ENCODE measurements at regions not wholly inside any gene's neighbourhood (a gene's known extent, or its start where the extent isn't known, plus 50 kb on each side); places are given as distances from the start of the nearest gene placed in this dataset.

- TF ChIP-seq CTCF (IDR thresholded peaks at IDR 0.05 in 4 of 5, conservative IDR thresholded peaks at IDR 0.05 in 1 of 5) (no peak), POLR2A (IDR thresholded peaks at IDR 0.05) (no peak)
Observed at GRCh38 chr9:91006046-91006445, 204.4 kb downstream of the SYK start.
